HCT116 (cell line): ENCODE measurements at regions not wholly inside any gene's neighbourhood (a gene's known extent, or its start where the extent isn't known, plus 50 kb on each side); places are given as distances from the start of the nearest gene placed in this dataset.

Experiments used
- EZH2 ChIP-seq: fragments of 200-600 bp; sonication (generic); IDR thresholded peaks from 2 replicates; pipeline ENCODE4 v1.6.1; 2017; ENCODE audit warnings: antibody characterized with exemption, mixed run types
- JUND ChIP-seq: IDR thresholded peaks from 2 replicates; pipeline ENCODE4 v1.6.1; 2012
- TF ChIP-seq, protein P1 (sequence below), 3 experiments: fragments of 200-600 bp in 1 of 3; sonication (generic) in 1 of 3; IDR thresholded peaks in 2 of 3; conservative IDR thresholded peaks in 1 of 3; 2 replicates each; pipeline ENCODE4 v1.5.1; 2012 to 2017; ENCODE audit warnings: low read depth in 2 of 3, low read length in 2 of 3, antibody characterized with exemption in 1 of 3, borderline replicate concordance in 1 of 3, control low read depth in 1 of 3, mild to moderate bottlenecking in 1 of 3, mixed read lengths in 1 of 3, mixed run types in 1 of 3, moderate library complexity in 1 of 3; ENCODE audit not compliant: insufficient read depth in 1 of 3

- TF ChIP-seq, protein P1, sequence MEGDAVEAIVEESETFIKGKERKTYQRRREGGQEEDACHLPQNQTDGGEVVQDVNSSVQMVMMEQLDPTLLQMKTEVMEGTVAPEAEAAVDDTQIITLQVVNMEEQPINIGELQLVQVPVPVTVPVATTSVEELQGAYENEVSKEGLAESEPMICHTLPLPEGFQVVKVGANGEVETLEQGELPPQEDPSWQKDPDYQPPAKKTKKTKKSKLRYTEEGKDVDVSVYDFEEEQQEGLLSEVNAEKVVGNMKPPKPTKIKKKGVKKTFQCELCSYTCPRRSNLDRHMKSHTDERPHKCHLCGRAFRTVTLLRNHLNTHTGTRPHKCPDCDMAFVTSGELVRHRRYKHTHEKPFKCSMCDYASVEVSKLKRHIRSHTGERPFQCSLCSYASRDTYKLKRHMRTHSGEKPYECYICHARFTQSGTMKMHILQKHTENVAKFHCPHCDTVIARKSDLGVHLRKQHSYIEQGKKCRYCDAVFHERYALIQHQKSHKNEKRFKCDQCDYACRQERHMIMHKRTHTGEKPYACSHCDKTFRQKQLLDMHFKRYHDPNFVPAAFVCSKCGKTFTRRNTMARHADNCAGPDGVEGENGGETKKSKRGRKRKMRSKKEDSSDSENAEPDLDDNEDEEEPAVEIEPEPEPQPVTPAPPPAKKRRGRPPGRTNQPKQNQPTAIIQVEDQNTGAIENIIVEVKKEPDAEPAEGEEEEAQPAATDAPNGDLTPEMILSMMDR (IDR thresholded peaks at IDR 0.05 in 2 of 3, conservative IDR thresholded peaks at IDR 0.05 in 1 of 3; ENCODE audit: borderline replicate concordance in 1 of 3, insufficient read depth in 1 of 3, low read depth in 2 of 3, low read length in 2 of 3): no peak
- TF ChIP-seq JUND (no peak), EZH2 (no peak)
These were observed 195.6 kb upstream of the CAMK1G start for GRCh38 chr1:209387969-209388329.
